GM12875 (cell line): ENCODE measurements at regions not wholly inside any gene's neighbourhood (a gene's known extent, or its start where the extent isn't known, plus 50 kb on each side); places are given as distances from the start of the nearest gene placed in this dataset.

Experiments used
- H3K4me3 ChIP-seq: one replicate; pipeline ENCODE4 v1.5.1; 2011; ENCODE audit warnings: low read depth, low read length, control low read depth
- CTCF ChIP-seq: IDR thresholded peaks from 2 replicates; pipeline ENCODE4 v1.5.1; 2011; ENCODE audit warnings: low read depth, mild to moderate bottlenecking, control low read depth, inconsistent platforms, low read length, moderate library complexity, borderline replicate concordance; ENCODE audit not compliant: insufficient read depth

- no peak for TF ChIP-seq CTCF
- H3K4me3 ChIP-seq, result no peak overlapping the region
Measured at GRCh38 chr13:39196965-39197646, 158.8 kb downstream of the NHLRC3 start.

DNA sequence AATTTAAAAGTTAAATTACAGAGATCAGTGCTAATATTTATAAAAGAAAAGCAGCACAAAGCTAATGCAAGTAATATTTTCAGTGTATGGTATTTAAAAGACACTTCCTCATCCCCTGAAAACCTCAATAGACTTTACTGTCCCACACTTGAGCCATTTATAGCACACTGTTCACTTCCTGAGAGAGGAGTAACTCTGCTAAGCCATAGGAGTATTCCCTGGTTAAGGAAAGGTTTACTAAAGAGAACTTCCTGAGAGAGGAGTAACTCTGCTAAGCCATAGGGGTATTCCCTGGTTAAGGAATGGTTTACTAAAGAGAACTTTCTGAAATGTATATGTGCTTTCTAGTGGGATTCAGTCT is 159.4 kb downstream of the NHLRC3 start:
- no peak for TF ChIP-seq CTCF

DNA sequence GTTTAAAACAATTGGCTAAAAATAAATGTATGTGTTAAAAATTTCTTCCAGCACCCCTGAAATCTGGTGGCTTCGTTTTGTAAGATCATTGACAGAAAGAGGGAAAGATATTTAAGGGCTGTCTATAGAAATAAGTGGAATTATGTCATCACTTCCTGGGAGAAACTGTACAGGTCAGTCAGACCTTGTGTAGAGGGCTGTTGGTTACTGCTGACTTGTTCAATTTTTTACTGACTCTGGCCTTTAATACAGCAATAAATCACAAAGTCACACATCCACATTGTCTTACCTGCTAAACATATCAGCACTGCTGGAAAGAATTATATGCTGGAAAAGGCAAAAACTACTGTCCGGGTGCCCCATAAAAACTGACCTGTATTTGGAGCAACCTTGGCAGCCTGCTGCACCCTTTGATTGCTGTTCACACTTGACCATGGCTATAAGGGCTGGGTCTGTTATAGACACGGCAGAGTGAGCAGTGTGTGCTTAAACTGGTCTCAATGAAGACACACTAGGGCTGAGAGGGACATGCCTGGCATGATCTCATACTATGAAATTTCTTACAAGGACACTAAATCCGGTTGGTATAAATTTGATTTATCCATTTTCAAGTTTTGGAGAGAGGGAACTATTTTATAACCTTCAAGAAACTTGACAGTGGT is 162.1 kb downstream of the NHLRC3 start:
- no peak for TF ChIP-seq CTCF
- H3K4me3 ChIP-seq, result no peak overlapping the region

More for the DNA sequence above, 159.4 kb downstream of the NHLRC3 start:
- no peak overlapping the region for H3K4me3 ChIP-seq

DNA sequence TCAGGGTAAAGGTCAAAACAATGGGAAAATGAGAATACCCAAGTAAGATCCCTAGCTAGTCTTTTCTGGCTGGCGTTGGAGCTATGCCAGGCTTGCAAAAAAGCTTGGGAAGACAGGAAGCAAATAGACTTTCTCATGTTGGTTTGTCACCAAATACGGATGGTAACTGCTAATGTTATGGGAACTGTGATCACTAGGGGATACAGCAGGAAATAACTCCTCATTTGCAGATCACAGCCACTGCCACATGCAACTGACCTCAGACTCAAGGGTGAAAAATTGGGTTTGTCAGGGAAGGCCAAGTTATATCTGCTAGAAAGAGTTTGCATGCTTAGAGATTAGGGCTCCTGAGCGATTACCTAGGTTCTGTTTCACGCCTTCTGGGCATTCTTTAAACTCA is 162.9 kb downstream of the NHLRC3 start:
- TF ChIP-seq CTCF, result no peak
- H3K4me3 ChIP-seq, result no peak overlapping the region

GRCh38 chr13:39202746-39203145 is 164.5 kb downstream of the NHLRC3 start:
- H3K4me3 ChIP-seq, result no peak overlapping the region
- TF ChIP-seq CTCF, result no peak

GRCh38 chr13:39208636-39209035 is 170.4 kb downstream of the NHLRC3 start:
- TF ChIP-seq CTCF, result no peak
- no peak overlapping the region for H3K4me3 ChIP-seq
